IPS DF 4.7 (cell line): ENCODE measurements at regions not wholly inside any gene's neighbourhood (a gene's known extent, or its start where the extent isn't known, plus 50 kb on each side); places are given as distances from the start of the nearest gene placed in this dataset.

Experiments used
- DNase-seq: peaks from one replicate; pipeline ENCODE4 v3.0.0-alpha.2; 2013; ENCODE audit warnings: low spot score; ENCODE audit errors: extremely low read depth

DNA sequence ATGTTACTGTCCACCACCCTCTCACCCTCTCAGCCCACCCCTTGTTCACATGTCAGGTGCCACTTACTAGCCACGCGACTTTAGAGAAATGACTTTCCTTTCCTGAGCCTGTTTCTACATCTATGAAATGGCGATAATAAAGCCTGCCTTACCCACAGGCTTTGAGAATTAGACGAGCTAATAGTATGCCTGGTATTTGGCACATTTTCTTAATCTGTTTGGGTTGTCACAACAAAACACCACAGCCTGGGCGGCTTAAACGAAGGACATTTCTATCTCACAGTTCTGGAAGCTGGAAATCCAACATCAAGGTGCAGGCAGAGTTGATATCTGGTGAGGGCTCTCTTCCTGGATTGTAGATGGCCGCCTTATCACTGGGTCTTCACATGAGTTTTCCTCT, 273.9 kb upstream of the FMN2 start:
- no peak for DNase-seq

DNA sequence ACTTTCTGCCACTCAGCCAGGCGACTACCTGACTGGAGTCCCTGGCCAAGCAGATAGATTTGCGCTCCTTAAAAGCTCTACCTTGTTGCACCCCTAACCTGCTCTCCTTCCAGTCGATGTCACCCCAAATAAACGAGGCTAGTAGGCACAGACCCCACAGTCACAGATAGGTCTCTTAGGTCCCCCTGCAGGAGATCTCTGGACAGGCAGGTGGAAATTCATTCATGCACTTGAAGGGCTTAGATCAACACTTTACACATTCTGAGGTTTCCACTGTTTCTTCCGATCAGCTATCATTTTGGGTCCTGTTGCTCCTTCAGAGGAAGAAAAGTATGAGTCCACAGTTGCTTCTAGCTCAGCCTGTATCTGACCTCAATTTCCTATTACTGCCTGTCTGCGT, 272.6 kb upstream of the FMN2 start:
- DNase-seq: no peak

DNA sequence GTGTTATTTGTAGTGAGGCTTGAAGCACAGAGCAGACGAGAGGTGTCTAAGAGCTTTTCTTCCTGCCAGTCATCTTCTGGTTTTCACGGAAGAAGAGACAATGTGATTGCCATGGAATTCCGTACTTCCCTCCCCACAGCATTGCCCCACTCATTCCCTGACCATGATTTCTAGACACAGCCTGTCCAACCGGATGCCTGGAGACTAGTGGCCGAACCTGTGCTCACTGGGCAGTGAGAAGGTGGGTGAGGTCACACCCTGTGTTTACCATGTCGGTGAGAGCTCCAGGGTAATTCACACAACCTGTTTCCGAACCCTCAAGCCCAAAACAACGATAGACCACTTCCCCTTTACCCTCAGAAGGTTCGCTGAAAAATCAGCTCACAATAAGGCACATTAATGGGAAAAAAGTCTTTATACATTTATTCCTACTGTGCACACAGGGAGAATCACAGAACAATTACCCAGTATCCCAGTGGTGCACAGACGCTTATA, 271.9 kb upstream of the FMN2 start:
- DNase-seq: no peak

DNA sequence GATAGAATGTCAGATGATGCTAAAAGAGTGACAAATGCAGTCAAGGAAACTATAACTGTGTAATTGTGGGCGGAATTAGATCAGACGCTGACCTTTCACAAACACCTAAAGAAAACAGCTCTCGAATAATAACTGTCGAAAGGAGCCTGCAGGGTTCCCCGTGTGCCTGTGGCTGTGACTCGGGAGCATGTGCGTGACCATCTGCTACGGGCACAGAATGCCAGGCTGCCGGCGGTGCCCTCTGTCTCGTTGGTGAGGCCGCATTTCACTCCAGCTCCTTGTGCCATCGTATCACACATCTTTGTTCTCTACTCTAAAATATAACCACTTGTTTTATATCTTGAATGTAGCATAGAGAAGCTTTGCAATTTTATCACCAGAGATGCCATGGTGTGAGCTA, 267.8 kb upstream of the FMN2 start:
- no peak for DNase-seq

DNA sequence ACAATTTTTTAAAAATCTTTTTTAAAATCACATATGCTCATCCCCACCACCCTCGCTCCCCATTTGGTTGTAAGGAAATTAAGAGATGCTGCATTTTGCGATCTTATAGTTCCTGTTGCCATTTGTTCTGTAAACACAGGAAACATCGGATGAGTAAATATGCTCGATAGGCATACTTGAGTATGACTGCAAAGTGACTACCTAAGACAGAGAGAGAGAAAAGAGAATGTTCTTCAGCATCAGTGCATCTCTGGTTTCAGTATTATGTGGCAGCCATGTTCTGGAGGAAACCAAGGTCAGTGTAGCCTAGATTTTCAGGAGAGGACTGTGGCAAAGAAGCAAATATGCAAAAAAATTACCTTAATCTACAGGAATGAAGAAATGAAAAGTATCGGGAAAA, 265.5 kb upstream of the FMN2 start:
- DNase-seq: no peak

DNA sequence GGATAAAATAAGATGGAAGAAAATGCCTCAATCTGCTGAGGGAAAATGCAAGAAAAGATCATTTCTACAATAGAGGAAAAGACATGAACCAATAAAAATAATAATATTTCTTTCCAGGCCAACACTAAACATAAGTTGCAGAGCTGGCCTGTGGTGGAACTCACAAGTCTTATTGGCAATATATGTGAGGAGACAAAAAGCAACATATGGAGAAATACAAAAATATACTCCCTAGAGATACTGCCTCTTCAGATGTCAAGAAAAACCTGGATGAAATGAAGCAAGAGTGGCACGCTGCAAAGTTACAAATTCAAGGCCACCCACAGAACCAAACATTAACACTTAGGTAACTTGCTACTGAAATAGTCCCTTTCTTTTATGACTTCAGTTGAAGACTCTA, 264.9 kb upstream of the FMN2 start:
- no peak for DNase-seq

DNA sequence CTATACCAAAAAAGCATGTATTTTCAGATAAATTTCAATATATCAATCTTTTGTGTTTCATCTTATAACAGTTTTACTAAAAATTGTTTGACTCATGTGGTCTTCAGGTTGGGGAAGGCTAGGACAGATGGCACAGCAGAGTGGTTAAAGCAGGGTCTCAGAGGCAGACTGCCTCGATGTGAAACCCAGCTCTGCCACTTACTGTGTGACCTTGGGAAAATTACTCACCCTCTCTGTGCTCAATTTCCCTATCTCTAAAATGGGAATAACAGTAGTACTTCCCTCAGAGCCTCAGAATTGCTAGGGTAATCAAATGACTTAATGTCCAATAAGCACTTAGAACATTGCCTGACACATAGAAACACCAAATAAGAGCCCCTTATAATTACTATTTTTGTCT, 262.1 kb upstream of the FMN2 start:
- DNase-seq: no peak

DNA sequence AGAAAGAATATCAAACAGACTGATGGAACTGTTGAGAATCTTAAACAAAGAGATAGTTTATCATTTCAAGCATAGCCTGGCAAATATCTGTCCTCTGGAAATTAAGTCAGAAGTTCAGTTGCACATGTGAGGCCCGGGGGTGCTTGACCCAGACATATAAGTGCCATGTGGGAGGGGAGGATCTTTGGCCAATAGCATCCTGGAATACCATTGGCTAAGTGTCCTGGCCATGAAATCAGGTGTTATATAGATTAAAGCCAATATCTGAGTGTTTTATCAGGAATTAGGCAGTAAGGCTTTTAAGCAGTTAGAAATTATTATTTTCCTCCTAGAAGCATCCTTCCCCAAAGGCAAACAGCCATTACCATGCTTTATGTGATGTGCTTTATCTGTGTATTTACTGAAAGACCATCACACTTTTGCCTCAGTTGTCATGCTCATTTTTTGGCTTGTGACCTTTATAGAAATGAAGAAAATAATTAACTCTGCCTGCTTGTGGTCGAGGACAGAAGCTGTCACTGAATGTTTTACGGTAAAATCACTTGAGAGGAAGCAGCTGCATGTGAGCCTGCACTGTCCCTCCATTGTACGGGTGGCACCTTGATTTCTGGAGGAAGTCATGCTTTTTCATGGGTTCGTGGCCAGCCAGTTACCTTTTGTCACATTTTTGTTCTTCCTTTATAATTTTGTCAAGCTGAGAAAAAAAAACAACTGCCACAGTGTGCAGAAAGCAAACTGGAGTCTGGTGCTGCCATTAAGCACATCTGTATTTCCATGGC, 259.9 kb upstream of the FMN2 start:
- no peak for DNase-seq

DNA sequence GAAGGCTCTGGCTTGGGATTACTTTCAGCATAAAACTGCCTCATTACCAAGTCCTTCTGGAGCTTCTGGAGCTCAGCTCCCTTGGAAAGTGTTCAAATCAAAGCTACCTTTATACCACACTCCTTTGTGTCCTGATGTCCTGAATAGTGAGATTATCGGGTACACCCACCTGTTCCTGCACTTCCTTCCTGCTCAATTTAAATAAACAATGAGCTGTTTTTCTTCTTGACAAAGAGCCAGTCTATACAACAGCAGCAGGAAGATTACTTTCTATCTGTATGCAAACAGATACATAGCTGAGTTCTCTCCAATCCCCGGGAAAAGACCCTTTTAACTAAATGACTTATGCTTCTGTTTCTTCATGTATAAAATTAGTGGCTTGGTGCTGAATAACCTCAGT, 258.0 kb upstream of the FMN2 start:
- DNase-seq: no peak

DNA sequence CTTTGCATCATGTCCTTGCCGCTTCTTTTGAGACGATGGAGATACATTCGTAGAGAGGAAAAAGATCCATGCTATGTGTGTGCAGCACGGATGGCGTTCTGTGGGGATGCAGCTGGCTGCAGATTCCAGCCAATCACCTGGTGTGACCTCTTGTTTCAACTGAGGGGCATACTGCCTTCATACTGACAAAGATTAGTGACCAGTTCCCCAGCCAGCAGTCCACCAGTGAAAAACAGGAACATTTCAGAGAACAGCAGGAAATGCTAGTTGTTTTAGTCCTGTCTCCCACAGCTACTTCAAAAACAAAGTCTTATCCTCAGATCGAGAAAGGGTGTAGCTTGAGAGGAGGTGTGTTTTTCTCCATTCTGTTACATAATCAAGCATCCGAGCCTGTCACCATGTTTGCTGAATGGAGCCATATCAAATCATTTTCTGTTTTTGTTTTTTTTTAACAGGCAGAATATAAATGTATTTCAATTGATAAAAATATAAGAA, 255.7 kb upstream of the FMN2 start:
- no peak for DNase-seq

DNA sequence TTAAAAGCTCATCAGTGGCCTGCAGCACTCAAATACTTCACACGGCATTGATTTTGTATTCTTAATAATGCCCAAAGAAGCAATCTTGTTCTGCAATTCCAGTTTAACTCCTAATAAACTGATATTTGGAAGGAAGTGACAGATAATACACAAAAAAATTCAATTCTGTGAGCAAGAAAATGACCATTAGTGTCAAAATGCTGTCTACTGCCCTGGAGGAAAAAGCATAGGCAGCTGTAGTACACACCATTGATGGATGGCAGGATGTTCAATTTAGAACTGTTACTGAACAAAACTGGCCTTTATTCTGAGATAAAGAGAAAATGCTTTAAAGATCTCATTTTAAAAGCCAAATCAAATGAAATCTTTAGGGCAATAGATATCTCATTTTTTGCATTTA, 251.3 kb upstream of the FMN2 start:
- DNase-seq: no peak

DNA sequence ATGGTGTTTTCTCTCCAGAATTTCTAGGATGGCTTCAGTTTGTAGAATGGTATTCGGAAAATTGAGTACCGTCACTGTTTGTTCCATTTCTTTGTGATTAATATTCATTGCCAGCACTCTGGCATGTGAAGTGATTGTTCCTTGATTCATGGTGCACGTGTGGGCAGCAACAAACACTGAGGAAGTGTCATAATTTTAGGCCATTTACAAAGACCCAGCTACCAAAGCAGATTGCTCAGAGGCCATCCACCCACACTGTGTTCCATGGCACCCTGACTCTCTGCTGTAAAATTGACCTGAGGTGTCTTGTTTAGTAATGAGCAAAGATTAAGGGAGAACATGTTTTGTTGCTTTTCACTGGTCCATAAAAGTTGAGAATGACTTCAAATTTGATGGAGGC, 250.9 kb upstream of the FMN2 start:
- no peak for DNase-seq

DNA sequence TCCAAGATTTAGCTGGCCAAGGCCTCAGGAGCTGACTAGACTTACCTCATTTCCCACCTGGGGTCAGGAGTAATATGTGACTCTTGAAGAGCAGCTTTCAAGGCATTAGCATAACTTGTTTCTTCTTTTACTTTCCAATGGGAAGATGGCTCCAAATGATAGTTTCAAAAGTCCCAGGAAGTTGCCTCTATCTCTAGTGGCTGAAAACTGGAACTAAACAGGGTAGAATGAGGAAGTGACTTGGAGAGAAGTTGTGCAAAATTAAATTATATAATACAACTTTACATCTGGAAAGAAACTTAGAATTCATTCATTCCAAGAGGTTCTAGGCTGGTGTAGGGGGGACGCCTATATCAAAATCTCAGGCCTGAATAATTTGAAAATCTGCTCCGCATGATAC, 250.1 kb upstream of the FMN2 start:
- DNase-seq: no peak

DNA sequence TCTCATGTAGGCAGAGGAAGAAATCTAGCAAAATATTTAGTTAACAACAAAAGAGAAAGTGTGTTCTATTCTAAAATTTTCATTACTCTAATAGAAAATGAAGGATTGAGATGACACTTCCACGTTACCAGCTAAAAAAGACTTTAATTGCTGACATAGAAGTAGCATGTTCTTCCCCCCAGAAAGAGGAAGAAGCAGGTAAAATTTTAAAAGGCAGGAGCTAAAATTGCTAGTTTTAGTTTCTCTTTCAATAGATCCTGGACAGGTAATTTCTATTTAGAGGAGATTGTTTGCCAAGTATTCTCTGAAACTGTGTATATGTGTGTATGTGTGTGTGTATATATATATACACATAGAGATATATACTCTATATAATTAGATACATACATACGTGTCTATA, 248.1 kb upstream of the FMN2 start:
- no peak for DNase-seq

DNA sequence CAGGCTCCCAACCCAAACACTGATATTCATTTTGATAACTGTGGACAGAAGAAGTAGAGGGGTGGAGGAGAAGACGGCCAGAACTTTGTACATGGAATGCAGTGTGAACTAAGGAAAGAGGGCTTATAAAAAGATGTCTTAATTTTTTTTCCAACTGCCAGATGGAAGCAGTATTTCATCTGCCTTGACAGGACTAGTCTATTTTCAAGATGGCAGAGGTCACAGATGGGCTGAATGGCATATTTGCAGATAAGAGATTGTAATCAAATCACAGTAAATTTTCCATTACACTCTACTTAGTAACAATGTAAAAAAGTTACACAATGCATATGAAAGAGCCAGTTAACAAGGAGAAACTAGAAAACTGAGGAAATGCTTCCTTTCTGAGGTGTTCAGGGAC, 246.8 kb upstream of the FMN2 start:
- DNase-seq: no peak

DNA sequence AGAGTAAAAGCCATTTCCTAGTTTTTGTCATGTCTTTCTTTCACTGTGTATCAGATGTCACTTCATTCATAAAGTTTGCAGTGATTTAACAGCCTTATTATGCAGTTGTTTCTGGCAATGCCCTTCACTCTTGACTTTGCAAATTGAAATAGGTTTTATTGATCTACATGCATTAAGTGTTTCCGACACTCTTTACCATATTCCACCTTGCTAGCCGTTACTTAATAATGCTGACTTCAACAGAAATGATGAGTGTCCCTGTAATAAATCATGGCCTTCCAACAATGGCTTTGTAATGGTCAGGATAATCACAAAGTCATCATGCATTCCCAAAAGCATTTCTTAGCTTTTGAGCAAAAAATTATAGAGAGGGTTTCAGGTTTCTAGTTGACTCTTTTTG, 236.8 kb upstream of the FMN2 start:
- DNase-seq: no peak

DNA sequence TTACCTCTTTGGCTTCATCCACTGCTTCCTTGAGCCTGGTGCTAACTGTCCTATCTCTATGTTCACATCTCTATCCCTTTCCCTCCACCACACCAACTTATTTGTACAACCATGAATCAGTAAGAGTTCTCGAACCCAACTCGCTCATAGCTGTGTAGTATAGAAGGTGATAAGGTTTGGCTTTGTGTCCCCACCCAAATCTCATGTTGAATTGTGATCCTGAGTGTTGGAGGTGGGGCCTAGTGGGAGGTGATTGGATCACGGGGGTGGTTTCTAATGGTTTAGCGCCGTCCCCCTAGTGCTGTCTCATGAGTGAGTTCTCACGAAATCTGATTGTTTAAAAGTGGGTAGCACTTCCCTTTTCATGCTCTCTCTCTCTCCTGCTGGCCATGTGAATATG, 235.6 kb upstream of the FMN2 start:
- DNase-seq: no peak

DNA sequence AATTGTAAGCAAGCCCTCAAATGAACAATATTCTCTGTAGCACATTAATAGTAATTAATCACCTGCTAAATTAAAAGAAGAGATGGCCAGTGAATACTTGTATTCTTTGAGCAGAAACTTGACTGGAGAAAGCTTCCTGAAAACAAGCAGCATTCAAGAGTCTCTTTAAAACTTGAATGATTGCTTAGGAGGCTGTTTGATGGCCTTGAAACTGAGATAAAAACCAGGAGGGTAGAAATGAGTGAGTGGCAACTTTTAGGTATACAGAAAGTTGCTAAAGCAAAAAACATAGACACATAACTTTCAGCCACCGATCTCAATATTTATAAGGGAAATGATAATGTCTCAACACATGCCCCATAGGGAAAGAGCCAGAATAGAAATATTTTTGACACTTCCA, 234.8 kb upstream of the FMN2 start:
- DNase-seq: no peak

DNA sequence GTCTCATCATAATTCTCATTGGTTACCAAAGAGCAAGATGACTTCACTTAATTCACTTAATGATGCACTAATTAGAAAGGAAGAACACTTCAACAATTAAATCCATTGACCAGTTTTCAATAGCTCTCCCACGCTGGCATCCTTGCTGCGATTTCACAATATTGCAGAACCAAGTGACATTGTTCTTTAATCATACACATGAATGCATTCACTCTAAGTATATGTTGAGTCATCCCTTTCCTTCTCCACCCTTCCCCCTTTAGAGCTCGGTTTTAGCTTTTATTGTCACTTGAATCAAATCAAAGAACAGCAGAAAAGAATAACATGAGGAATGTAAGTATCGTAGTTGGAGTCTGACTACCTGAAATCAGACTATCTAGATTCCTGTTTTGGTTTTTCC, 233.6 kb upstream of the FMN2 start:
- no peak for DNase-seq

DNA sequence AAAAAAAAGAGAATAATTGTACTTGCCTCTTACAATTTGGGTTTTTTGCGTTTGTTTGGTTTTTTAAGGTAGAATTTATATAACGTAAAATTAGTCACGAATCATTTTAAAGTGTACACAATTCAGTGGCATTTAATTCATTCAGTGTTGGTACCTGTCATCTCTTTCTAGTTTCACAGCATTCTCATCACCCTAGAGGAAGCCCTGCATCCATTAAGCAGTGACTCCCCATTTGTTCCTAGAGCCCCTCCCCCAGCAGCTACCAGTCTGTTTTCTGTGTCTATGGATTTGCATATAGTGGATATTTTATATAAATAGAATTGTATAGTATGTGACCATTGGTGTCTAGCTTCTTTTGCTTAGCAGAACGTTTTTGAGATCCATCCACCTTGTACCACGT, 233.2 kb upstream of the FMN2 start:
- no peak for DNase-seq

DNA sequence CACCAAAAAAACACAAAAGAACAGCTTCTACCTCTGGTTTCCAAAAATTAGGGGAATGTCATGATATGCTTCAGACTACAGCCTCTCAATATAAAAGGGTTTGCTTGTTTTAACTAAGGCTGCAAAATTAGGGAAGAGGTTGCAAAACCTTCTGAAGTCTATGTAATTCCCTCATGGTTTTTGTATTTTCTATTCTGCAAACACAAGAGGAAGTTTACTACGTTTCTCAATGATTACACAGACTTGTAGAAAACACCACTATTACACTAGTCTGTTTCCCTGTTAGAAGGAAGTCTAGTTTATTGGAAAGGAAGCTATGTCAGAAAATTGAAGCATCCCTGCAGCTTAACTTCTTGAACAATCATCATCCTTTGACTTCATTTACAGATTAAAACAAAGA, 229.7 kb upstream of the FMN2 start:
- DNase-seq: no peak

DNA sequence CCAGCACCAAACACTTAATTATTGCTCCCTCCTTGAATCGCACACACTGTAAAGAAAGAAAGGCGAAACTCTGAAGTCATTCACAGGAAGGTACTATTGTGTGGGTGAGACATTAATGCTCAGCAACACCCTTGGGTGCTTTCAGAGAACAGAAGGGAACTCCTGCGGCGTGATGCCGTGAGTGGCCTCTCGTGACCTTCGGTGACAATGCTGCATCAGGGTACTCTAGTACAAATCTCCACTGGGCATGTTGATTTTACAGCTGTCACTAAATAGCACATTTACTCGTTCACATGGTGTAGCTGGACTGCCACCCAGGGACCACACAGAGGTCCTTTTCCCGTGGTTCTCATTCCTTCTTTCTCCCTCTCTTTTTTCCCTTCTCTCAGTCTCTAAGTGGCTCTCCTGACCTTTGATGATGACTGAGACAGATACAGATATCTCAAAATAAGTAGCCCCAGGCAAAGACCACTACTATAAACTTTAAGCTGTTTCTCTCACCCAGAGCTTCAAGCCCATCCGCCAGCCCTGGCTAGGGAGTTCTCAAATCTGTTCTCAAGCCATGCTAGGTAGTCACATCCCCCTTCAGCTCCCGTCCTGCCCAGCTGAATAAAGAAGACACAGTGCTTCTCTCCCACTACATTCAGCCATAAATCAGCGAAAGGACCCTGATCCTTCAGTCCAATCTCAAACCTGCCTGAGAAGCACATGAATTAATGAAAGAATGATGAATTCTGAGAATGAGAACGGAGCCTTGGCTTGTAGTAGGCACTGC, 223.4 kb upstream of the FMN2 start:
- DNase-seq: no peak

DNA sequence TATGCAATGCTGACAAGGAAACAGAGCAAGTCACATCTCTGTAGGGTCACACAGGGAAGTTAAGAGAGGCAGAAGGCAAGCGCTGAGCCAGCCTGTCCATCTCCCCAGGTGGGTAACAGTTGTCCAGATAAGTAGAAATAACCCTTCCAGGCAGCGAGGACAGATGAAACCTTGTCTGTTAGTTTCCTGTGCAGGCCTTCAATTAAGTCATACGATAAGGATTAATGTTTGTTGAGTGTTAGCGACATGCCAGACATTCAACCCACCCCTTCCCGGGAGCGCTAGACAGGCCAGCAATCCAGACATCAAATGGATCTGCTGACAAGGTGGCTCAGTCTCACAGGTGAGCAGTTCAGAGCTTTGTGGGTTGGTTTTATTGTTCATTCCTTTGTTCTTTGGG, 221.5 kb upstream of the FMN2 start:
- no peak for DNase-seq
